Right lobe of liver (tissue), 4 donors: ENCODE measurements at regions not wholly inside any gene's neighbourhood (a gene's known extent, or its start where the extent isn't known, plus 50 kb on each side); places are given as distances from the start of the nearest gene placed in this dataset.

Experiments
- POLR2A ChIP-seq: fragments of 450-650 bp; IDR thresholded peaks from one replicate; pipeline ENCODE4 v1.6.1; 2017; ENCODE audit warnings: antibody characterized with exemption, mild to moderate bottlenecking
- TF ChIP-seq, protein P1 (sequence below), 4 donors: fragments of 200-600 bp in 3 of 4; fragments of 450-650 bp in 1 of 4; IDR thresholded peaks; one replicate each; pipeline versions ENCODE4 v1.5.1 to v1.8.0; 2016 to 2022; ENCODE audit warnings: antibody characterized with exemption in 4 of 4, mild to moderate bottlenecking in 2 of 4
- donor health status: DM: no; HTN: no; CAD: no.
- donor health status: DM: no; HTN: no; CAD: no.
- donor health status: DM: no; HTN: yes; CAD: no.

DNA sequence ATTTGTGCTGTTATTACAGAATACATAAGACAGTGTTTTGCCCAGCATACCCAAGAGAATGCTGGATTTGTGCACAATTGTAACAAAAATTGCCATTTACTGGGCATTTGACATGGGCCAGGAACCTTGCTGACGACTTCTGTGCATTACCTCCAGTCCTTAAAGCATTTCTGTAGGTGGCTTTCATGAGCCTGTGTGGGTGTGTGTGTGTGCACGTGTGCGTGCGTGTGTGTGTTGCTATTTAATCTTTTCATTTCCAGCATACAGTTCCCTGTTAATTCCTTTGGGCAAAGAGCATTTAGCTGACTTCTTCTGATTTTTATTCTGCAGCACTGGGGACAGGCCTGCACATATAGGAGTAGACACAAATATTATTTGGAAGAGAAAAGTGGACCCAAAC is 134.4 kb downstream of the CYLD start:
- TF ChIP-seq, protein P1, sequence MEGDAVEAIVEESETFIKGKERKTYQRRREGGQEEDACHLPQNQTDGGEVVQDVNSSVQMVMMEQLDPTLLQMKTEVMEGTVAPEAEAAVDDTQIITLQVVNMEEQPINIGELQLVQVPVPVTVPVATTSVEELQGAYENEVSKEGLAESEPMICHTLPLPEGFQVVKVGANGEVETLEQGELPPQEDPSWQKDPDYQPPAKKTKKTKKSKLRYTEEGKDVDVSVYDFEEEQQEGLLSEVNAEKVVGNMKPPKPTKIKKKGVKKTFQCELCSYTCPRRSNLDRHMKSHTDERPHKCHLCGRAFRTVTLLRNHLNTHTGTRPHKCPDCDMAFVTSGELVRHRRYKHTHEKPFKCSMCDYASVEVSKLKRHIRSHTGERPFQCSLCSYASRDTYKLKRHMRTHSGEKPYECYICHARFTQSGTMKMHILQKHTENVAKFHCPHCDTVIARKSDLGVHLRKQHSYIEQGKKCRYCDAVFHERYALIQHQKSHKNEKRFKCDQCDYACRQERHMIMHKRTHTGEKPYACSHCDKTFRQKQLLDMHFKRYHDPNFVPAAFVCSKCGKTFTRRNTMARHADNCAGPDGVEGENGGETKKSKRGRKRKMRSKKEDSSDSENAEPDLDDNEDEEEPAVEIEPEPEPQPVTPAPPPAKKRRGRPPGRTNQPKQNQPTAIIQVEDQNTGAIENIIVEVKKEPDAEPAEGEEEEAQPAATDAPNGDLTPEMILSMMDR (IDR thresholded peaks at IDR 0.05) = no peak
- TF ChIP-seq POLR2A = no peak
